Trophoblast cell (in vitro differentiated cells and primary cell): ENCODE measurements at regions not wholly inside any gene's neighbourhood (a gene's known extent, or its start where the extent isn't known, plus 50 kb on each side); places are given as distances from the start of the nearest gene placed in this dataset.

Experiments used
- DNase-seq, 2 donors: peaks; one replicate each; pipeline ENCODE4 v3.0.0-alpha.2; 2016
- H2AFZ ChIP-seq: 2 replicates; pipeline ENCODE4 v1.6.1; 2013; ENCODE audit warnings: low read length, moderate library complexity, mild to moderate bottlenecking; ENCODE audit not compliant: insufficient read depth, poor library complexity
- H2AK5ac ChIP-seq: 2 replicates; pipeline ENCODE4 v1.6.1; 2013; ENCODE audit warnings: mild to moderate bottlenecking, low read length
- H2BK120ac ChIP-seq: 2 replicates; pipeline ENCODE4 v1.6.1; 2013; ENCODE audit warnings: low read length, mild to moderate bottlenecking, moderate library complexity; ENCODE audit not compliant: insufficient read depth, poor library complexity
- H2BK12ac ChIP-seq: 2 replicates; pipeline ENCODE4 v1.6.1; 2013; ENCODE audit warnings: mild to moderate bottlenecking, low read length, moderate library complexity
- H2BK5ac ChIP-seq: 2 replicates; pipeline ENCODE4 v1.6.1; 2013; ENCODE audit warnings: low read length, low read depth, moderate library complexity, mild to moderate bottlenecking; ENCODE audit not compliant: poor library complexity
- H3K14ac ChIP-seq: 2 replicates; pipeline ENCODE4 v1.6.1; 2013; ENCODE audit warnings: mild to moderate bottlenecking, low read length
- H3K18ac ChIP-seq: 2 replicates; pipeline ENCODE4 v1.6.1; 2013; ENCODE audit warnings: mild to moderate bottlenecking, low read length
- H3K23ac ChIP-seq: 2 replicates; pipeline ENCODE4 v1.6.1; 2013; ENCODE audit warnings: low read length
- H3K27ac ChIP-seq: 2 replicates; pipeline ENCODE4 v1.5.1; 2013; ENCODE audit warnings: low read depth, mild to moderate bottlenecking, inconsistent platforms, low read length, moderate library complexity
- H3K27me3 ChIP-seq: 2 replicates; pipeline ENCODE4 v1.6.1; 2013; ENCODE audit warnings: inconsistent platforms, mild to moderate bottlenecking, low read length, moderate library complexity; ENCODE audit not compliant: insufficient read depth
- H3K36me3 ChIP-seq, 2 experiments: 1 replicate in 1 of 2; 2 replicates in 1 of 2; pipeline ENCODE4 v1.6.1; 2013; ENCODE audit warnings: low read length in 2 of 2, mild to moderate bottlenecking in 2 of 2, moderate library complexity in 1 of 2; ENCODE audit not compliant: insufficient read depth in 2 of 2, control insufficient read depth in 1 of 2
- H3K4ac ChIP-seq: 2 replicates; pipeline ENCODE4 v1.6.1; 2013; ENCODE audit warnings: low read depth, mild to moderate bottlenecking, low read length, moderate library complexity
- H3K4me1 ChIP-seq, 2 experiments: 1 replicate in 1 of 2; 2 replicates in 1 of 2; pipeline ENCODE4 v1.6.1; 2013; ENCODE audit warnings: low read length in 2 of 2, mild to moderate bottlenecking in 2 of 2, moderate library complexity in 1 of 2; ENCODE audit not compliant: insufficient read depth in 2 of 2, control insufficient read depth in 1 of 2
- H3K4me2 ChIP-seq: 2 replicates; pipeline ENCODE4 v1.6.1; 2013; ENCODE audit warnings: inconsistent platforms, mild to moderate bottlenecking, low read length, moderate library complexity
- H3K4me3 ChIP-seq: 2 replicates; pipeline ENCODE4 v1.5.1; 2013; ENCODE audit warnings: mild to moderate bottlenecking, low read depth, low read length, inconsistent platforms
- H3K79me1 ChIP-seq: one replicate; pipeline ENCODE4 v1.6.1; 2013; ENCODE audit warnings: low read length
- H3K79me2 ChIP-seq: 2 replicates; pipeline ENCODE4 v1.6.1; 2013; ENCODE audit warnings: low read length, mild to moderate bottlenecking; ENCODE audit not compliant: control insufficient read depth, insufficient read depth, poor library complexity
- H3K9ac ChIP-seq: 2 replicates; pipeline ENCODE4 v1.6.1; 2013; ENCODE audit warnings: mild to moderate bottlenecking, low read length
- H3K9me3 ChIP-seq: 2 replicates; pipeline ENCODE4 v1.6.1; 2013; ENCODE audit warnings: low read depth, mild to moderate bottlenecking, control low read depth, inconsistent platforms, low read length; ENCODE audit not compliant: insufficient read depth
- H4K12ac ChIP-seq: 2 replicates; pipeline ENCODE4 v1.6.1; 2013; ENCODE audit warnings: low read depth, mild to moderate bottlenecking, low read length, moderate library complexity
- H4K8ac ChIP-seq: 2 replicates; pipeline ENCODE4 v1.6.1; 2013; ENCODE audit warnings: low read depth, mild to moderate bottlenecking, low read length, moderate library complexity
- H4K91ac ChIP-seq: one replicate; pipeline ENCODE4 v1.6.1; 2013; ENCODE audit warnings: low read depth, mild to moderate bottlenecking, low read length, moderate library complexity
- WGBS: extraction: QIAGEN DNeasy Blood & Tissue Kit; methylation state at CpG from one replicate; pipeline ENCODE4 v1.1.7; 2013; ENCODE audit warnings: missing lambda C conversion rate; ENCODE audit not compliant: insufficient read length, insufficient coverage; ENCODE audit errors: extremely low coverage; 5-methylcytosine and 5-hydroxymethylcytosine counted together

GRCh38 chr10:118409295-118409694 lies 67.2 kb upstream of the FAM204A start:
- no peaks in the 10 kb centered on the region for H3K9me3 ChIP-seq
- no peak overlapping the region for H4K8ac ChIP-seq
- H4K91ac ChIP-seq, result no peak overlapping the region
- H2AK5ac ChIP-seq, result no peak overlapping the region
- H3K4me1 ChIP-seq, result no peaks in the 10 kb centered on the region
- H3K79me2 ChIP-seq, result peaks cover 1% of the 10 kb centered on the region
- no peak overlapping the region for H4K12ac ChIP-seq
- no peak overlapping the region for H2BK12ac ChIP-seq
- H3K14ac ChIP-seq, result no peak overlapping the region
- H2AFZ ChIP-seq, result no peak overlapping the region
- H2BK120ac ChIP-seq, result no peak overlapping the region
- no peak overlapping the region for H3K23ac ChIP-seq
- DNase-seq, result no peak
- no peaks in the 10 kb centered on the region for H3K36me3 ChIP-seq
- H3K18ac ChIP-seq, result no peak overlapping the region
- no CpG with 5 or more reads among the region's 6 CpGs for WGBS
- no peak overlapping the region for H3K4ac ChIP-seq
- H3K79me1 ChIP-seq, result no peaks in the 10 kb centered on the region
- no peak overlapping the region for H3K4me3 ChIP-seq
- no peaks in the 10 kb centered on the region for H3K27me3 ChIP-seq
- no peak overlapping the region for H3K27ac ChIP-seq
- H3K9ac ChIP-seq, result no peak overlapping the region
- no peak overlapping the region for H2BK5ac ChIP-seq
- no peak overlapping the region for H3K4me2 ChIP-seq

- H3K36me3 ChIP-seq, result no peaks in the 10 kb centered on the region
- WGBS, result no CpG with 5 or more reads among the region's 9 CpGs
- H4K8ac ChIP-seq, result no peak overlapping the region
Measured at GRCh38 chr10:118408181-118408580, 66.1 kb upstream of the FAM204A start.

DNA sequence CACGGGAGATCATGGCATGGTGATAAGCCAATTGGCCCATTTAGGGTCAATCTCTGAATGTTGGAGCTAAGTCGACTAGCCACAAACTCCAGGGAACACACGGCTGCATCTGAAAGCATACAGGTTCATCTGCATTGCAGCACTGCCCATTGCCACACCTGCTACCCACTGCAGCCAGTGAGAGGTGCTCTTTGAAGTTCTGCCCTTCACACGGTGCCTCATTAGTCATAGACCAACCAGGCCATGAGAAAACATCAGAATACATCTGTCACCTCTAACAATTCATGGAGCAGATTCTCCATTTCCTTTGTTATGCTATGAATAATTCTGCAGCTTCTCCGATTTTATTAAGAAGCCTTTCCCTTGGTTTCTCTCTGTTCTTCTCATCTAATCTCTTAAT lies 65.7 kb upstream of the FAM204A start:
- no peak overlapping the region for H2BK5ac ChIP-seq
- no peaks in the 10 kb centered on the region for H3K27me3 ChIP-seq
- H4K91ac ChIP-seq, result no peak overlapping the region
- no peaks in the 10 kb centered on the region for H3K79me1 ChIP-seq
- H3K14ac ChIP-seq, result no peak overlapping the region
- H3K4me2 ChIP-seq, result no peak overlapping the region
- no peak overlapping the region for H3K9ac ChIP-seq
- H3K4ac ChIP-seq, result no peak overlapping the region
- H2AFZ ChIP-seq, result no peak overlapping the region
- H2BK12ac ChIP-seq, result no peak overlapping the region
- H3K36me3 ChIP-seq, result no peaks in the 10 kb centered on the region
- H4K8ac ChIP-seq, result no peak overlapping the region
- H2AK5ac ChIP-seq, result no peak overlapping the region
- no peak overlapping the region for H4K12ac ChIP-seq
- H3K79me2 ChIP-seq, result peaks cover 1% of the 10 kb centered on the region
- H3K18ac ChIP-seq, result no peak overlapping the region
- H2BK120ac ChIP-seq, result no peak overlapping the region
- H3K4me1 ChIP-seq, result no peaks in the 10 kb centered on the region
- H3K9me3 ChIP-seq, result no peaks in the 10 kb centered on the region
- no CpG with 5 or more reads among the region's 5 CpGs for WGBS
- H3K4me3 ChIP-seq, result no peak overlapping the region
- H3K23ac ChIP-seq, result no peak overlapping the region
- no peak overlapping the region for H3K27ac ChIP-seq
- DNase-seq, result no peak

More at GRCh38 chr10:118408181-118408580, 66.1 kb upstream of the FAM204A start:
- Histone ChIP-seq H3K9ac (no peak overlapping the region), H2AK5ac (no peak overlapping the region), H3K18ac (no peak overlapping the region), H3K27ac (no peak overlapping the region), H3K4me2 (no peak overlapping the region), H4K91ac (no peak overlapping the region), H3K4me3 (no peak overlapping the region), H3K14ac (no peak overlapping the region), H3K9me3 (no peaks in the 10 kb centered on the region), H2AFZ (no peak overlapping the region), H4K12ac (no peak overlapping the region), H2BK5ac (no peak overlapping the region), H3K4ac (no peak overlapping the region), H3K23ac (no peak overlapping the region), H3K79me2 (peaks cover 1% of the 10 kb centered on the region), H3K27me3 (no peaks in the 10 kb centered on the region), H3K4me1 (no peaks in the 10 kb centered on the region), H3K79me1 (no peaks in the 10 kb centered on the region), H2BK12ac (no peak overlapping the region), H2BK120ac (no peak overlapping the region)
- no peak for DNase-seq

GRCh38 chr10:118407026-118407425 lies 64.9 kb upstream of the FAM204A start:
- Histone ChIP-seq H3K18ac (no peak overlapping the region), H3K4ac (no peak overlapping the region), H2BK5ac (no peak overlapping the region), H3K27ac (no peak overlapping the region), H3K79me1 (no peaks in the 10 kb centered on the region), H3K27me3 (no peaks in the 10 kb centered on the region), H4K91ac (no peak overlapping the region), H2AK5ac (no peak overlapping the region), H3K4me2 (no peak overlapping the region), H4K8ac (no peak overlapping the region), H2BK12ac (no peak overlapping the region), H3K36me3 (no peaks in the 10 kb centered on the region), H3K4me1 (no peaks in the 10 kb centered on the region), H3K9ac (no peak overlapping the region), H2BK120ac (no peak overlapping the region), H3K23ac (no peak overlapping the region), H4K12ac (no peak overlapping the region), H3K9me3 (no peaks in the 10 kb centered on the region), H2AFZ (no peak overlapping the region), H3K14ac (no peak overlapping the region), H3K79me2 (peaks cover 1% of the 10 kb centered on the region), H3K4me3 (no peak overlapping the region)
- DNase-seq, result no peak
